ENCODE measurements at regions not wholly inside any gene's neighbourhood (a gene's known extent, or its start where the extent isn't known, plus 50 kb on each side); places are given as distances from the start of the nearest gene placed in this dataset.

DNA sequence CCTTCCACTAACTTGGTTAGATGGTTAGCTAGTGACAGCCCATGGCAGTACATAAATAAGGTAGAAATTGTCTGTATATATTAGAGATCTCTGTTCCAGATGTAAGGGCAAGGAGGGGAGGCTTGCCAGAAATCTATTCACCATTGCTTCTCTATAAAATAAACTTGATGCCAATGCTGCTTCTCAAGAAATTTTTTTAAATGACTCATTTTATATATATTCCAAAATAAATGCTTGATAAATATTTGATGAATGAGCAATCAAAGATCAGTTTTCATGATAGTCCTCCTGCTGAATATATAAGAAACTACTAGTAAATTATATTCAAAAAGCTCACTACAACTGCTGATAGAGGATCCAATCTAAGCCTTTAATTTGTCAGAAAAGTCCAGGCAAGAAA lies 710.6 kb upstream of the CCDC179 start:
- no peaks in the 10 kb centered on the region for H3K9me3 ChIP-seq (ENCODE audit: low read depth)
- no peak overlapping the region for H3K4me3 ChIP-seq
- no peak for DNase-seq (ENCODE audit: low read depth in 1 of 2, low spot score in 1 of 2)
- no peaks in the 10 kb centered on the region for H3K27me3 ChIP-seq
- no peaks in the 10 kb centered on the region for H3K36me3 ChIP-seq
- TF ChIP-seq CTCF (IDR thresholded peaks at IDR 0.05; ENCODE audit: low read depth, low read length), result no peak
- H3K27ac ChIP-seq, result no peak overlapping the region
- no peaks in the 10 kb centered on the region for H3K4me1 ChIP-seq (ENCODE audit: low read depth)

DNA sequence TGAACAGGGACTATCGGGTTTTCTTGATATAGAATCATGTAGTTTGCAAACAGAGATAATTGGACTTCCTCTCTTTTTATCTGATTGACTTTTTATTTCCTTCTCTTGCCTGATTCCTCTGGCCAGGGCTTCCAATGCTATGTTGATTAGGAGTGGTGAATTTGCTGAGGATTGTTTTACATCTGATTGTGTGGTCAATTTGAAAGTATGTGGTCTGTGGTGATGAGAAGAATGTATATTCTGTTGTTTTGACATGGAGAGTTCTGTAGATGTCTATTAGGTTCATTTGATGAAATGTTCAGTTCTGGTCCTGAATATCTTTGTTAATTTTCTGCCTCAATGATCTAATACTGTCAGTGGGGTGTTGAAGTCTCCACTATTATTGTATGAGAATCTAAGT lies 713.2 kb upstream of the CCDC179 start:
- no peaks in the 10 kb centered on the region for H3K9me3 ChIP-seq (ENCODE audit: low read depth)
- H3K27ac ChIP-seq, result no peak overlapping the region
- H3K27me3 ChIP-seq, result no peaks in the 10 kb centered on the region
- DNase-seq (ENCODE audit: low read depth in 1 of 2, low spot score in 1 of 2), result no peak
- no peak overlapping the region for H3K4me3 ChIP-seq
- H3K4me1 ChIP-seq (ENCODE audit: low read depth), result no peaks in the 10 kb centered on the region
- no peaks in the 10 kb centered on the region for H3K36me3 ChIP-seq
- TF ChIP-seq CTCF (IDR thresholded peaks at IDR 0.05; ENCODE audit: low read depth, low read length), result no peak

DNA sequence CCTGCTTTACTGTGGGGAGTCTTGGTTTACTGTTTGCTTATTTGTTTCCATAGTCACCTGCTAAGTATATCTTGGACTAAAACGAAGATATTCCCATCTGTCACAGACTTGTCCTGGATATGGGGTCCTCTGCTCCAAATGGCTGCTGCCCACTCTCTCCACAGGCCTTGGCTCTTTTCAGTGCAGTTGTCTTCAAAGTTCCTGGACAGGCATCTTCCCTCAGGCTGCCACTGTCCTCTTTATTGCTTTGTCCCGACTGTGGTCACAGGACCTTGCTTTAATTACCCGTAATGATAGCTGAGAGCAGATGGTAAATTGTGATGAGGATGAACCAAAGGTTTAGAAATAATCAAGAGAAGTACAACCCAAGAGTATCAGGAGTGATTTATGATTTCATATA lies 713.9 kb upstream of the CCDC179 start:
- DNase-seq (ENCODE audit: low read depth in 1 of 2, low spot score in 1 of 2), result no peak
- H3K27me3 ChIP-seq, result no peaks in the 10 kb centered on the region
- no peak overlapping the region for H3K4me3 ChIP-seq
- no peaks in the 10 kb centered on the region for H3K4me1 ChIP-seq (ENCODE audit: low read depth)
- no peaks in the 10 kb centered on the region for H3K9me3 ChIP-seq (ENCODE audit: low read depth)
- no peak overlapping the region for H3K27ac ChIP-seq
- no peak for TF ChIP-seq CTCF (IDR thresholded peaks at IDR 0.05; ENCODE audit: low read depth, low read length)
- H3K36me3 ChIP-seq, result no peaks in the 10 kb centered on the region

DNA sequence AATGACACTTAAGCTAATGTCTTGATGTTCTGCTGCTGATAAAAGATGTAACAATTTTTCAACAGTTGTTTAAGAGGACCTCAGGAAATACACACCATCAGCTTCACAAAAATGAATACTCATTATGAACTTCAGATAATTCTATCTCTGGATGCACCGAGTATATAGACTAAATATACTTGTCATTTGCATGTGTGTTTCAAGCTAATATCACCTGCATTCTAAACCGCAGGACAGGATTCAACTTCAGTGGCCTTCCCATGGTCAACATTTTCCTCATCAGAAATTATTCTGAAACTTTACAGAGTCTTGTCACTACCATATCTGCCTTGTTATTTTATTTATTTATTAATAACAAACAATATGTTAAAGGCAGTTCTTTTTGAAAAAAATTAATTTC lies 717.0 kb upstream of the CCDC179 start:
- H3K9me3 ChIP-seq (ENCODE audit: low read depth), result no peaks in the 10 kb centered on the region
- H3K27ac ChIP-seq, result no peak overlapping the region
- no peaks in the 10 kb centered on the region for H3K4me1 ChIP-seq (ENCODE audit: low read depth)
- no peaks in the 10 kb centered on the region for H3K36me3 ChIP-seq
- H3K4me3 ChIP-seq, result no peak overlapping the region
- H3K27me3 ChIP-seq, result no peaks in the 10 kb centered on the region
- DNase-seq (ENCODE audit: low read depth in 1 of 2, low spot score in 1 of 2), result no peak
- no peak for TF ChIP-seq CTCF (IDR thresholded peaks at IDR 0.05; ENCODE audit: low read depth, low read length)

- H3K4me3 ChIP-seq, result no peak overlapping the region
- no peak overlapping the region for H3K27ac ChIP-seq
- no peaks in the 10 kb centered on the region for H3K27me3 ChIP-seq
- no peak for TF ChIP-seq CTCF (IDR thresholded peaks at IDR 0.05; ENCODE audit: low read depth, low read length)
- H3K4me1 ChIP-seq (ENCODE audit: low read depth), result no peaks in the 10 kb centered on the region
- no peak for DNase-seq (ENCODE audit: low read depth in 1 of 2, low spot score in 1 of 2)
- H3K9me3 ChIP-seq (ENCODE audit: low read depth), result no peaks in the 10 kb centered on the region
- H3K36me3 ChIP-seq, result no peaks in the 10 kb centered on the region
Measured at GRCh38 chr11:23585416-23586104, 725.3 kb upstream of the CCDC179 start.

Measured in cardiac muscle cell (in vitro differentiated cells and primary cell).